Neural cell (in vitro differentiated cells): ENCODE measurements at regions not wholly inside any gene's neighbourhood (a gene's known extent, or its start where the extent isn't known, plus 50 kb on each side); places are given as distances from the start of the nearest gene placed in this dataset.

ENCODE experiments used
- H2AFZ ChIP-seq: fragments of 200-600, 300-800 bp; sonication (generic), shearing (Covaris generic); 2 replicates; pipeline ENCODE4 v1.6.0; 2014; ENCODE audit warnings: low read depth, mild to moderate bottlenecking, antibody characterized with exemption, low read length, moderate library complexity
- H3F3A ChIP-seq: fragments of 200-600 bp; shearing (Covaris generic); 2 replicates; pipeline ENCODE4 v1.6.1; 2016; ENCODE audit warnings: mild to moderate bottlenecking, moderate library complexity, mixed read lengths, antibody characterized with exemption, low read length; ENCODE audit not compliant: insufficient read depth, poor library complexity, severe bottlenecking
- H3K27ac ChIP-seq: fragments of 200-600, 300-800 bp; sonication (generic), shearing (Covaris generic); 2 replicates; pipeline ENCODE4 v1.5.1; 2014; ENCODE audit warnings: mild to moderate bottlenecking, low read length, moderate library complexity
- H3K27me3 ChIP-seq: fragments of 300-800, 200-600 bp; sonication (generic), shearing (Covaris generic); 2 replicates; pipeline ENCODE4 v1.6.0; 2014; ENCODE audit warnings: mild to moderate bottlenecking, low read depth, low read length, moderate library complexity; ENCODE audit not compliant: insufficient read depth
- H3K36me3 ChIP-seq: fragments of 300-800, 200-600 bp; sonication (generic), shearing (Covaris generic); 2 replicates; pipeline ENCODE4 v1.5.1; 2014; ENCODE audit warnings: mild to moderate bottlenecking, antibody characterized with exemption, low read length, moderate library complexity; ENCODE audit not compliant: insufficient read depth
- H3K4me2 ChIP-seq: fragments of 300-800, 200-600 bp; sonication (generic), shearing (Covaris generic); 2 replicates; pipeline ENCODE4 v1.6.0; 2014; ENCODE audit warnings: mild to moderate bottlenecking, low read length
- H3K4me3 ChIP-seq: fragments of 300-800, 200-600 bp; sonication (generic), shearing (Covaris generic); 2 replicates; pipeline ENCODE4 v1.5.1; 2014; ENCODE audit warnings: mild to moderate bottlenecking, low read length, moderate library complexity
- H3K79me2 ChIP-seq: fragments of 200-600 bp; shearing (Covaris generic); replicated peaks from 2 replicates; pipeline ENCODE4 v1.6.0; 2014; ENCODE audit warnings: mild to moderate bottlenecking, low read length, moderate library complexity; ENCODE audit not compliant: insufficient read depth
- H3K9ac ChIP-seq: fragments of 300-800, 200-600 bp; sonication (generic), shearing (Covaris generic); 2 replicates; pipeline ENCODE4 v1.6.1; 2016; ENCODE audit warnings: mild to moderate bottlenecking, low read length, mixed read lengths
- H3K9me2 ChIP-seq: fragments of 200-600 bp; shearing (Covaris generic); 2 replicates; pipeline ENCODE4 v1.6.1; 2016; ENCODE audit warnings: mild to moderate bottlenecking, low read length, mixed read lengths; ENCODE audit not compliant: insufficient read depth
- H3K9me3 ChIP-seq: fragments of 200-600, 300-800 bp; sonication (generic), shearing (Covaris generic); 2 replicates; pipeline ENCODE4 v1.6.1; 2016; ENCODE audit warnings: mild to moderate bottlenecking, mixed run types, low read length, moderate library complexity, mixed read lengths
- H4K20me1 ChIP-seq: fragments of 200-600 bp; shearing (Covaris generic); 2 replicates; pipeline ENCODE4 v1.6.1; 2016; ENCODE audit warnings: mild to moderate bottlenecking, mixed run types; ENCODE audit not compliant: insufficient read depth
- CTCF ChIP-seq: fragments of 450-650 bp; IDR thresholded peaks from 2 replicates; pipeline ENCODE4 v1.5.1; 2014; ENCODE audit warnings: antibody characterized with exemption, mild to moderate bottlenecking, moderate library complexity; ENCODE audit not compliant: poor library complexity, severe bottlenecking
- EP300 ChIP-seq: fragments of 450-650 bp; conservative IDR thresholded peaks from 2 replicates; pipeline ENCODE4 v1.6.1; 2014; ENCODE audit warnings: antibody characterized with exemption, mild to moderate bottlenecking, moderate library complexity; ENCODE audit not compliant: poor library complexity, severe bottlenecking
- EZH2 ChIP-seq: fragments of 200-600, 300-800 bp; shearing (Covaris generic), sonication (generic); IDR thresholded peaks from 2 replicates; pipeline ENCODE4 v1.6.1; 2014; ENCODE audit warnings: antibody characterized with exemption, low read length, borderline replicate concordance, mild to moderate bottlenecking; ENCODE audit not compliant: insufficient read depth, poor library complexity, severe bottlenecking
- MXI1 ChIP-seq: fragments of 450-650 bp; conservative IDR thresholded peaks from 2 replicates; pipeline ENCODE4 v1.6.1; 2014; ENCODE audit warnings: antibody characterized with exemption, mild to moderate bottlenecking; ENCODE audit not compliant: poor library complexity, severe bottlenecking
- POLR2AphosphoS5 ChIP-seq: IDR thresholded peaks from 2 replicates; pipeline ENCODE4 v1.6.1; 2012
- RAD21 ChIP-seq: fragments of 450-650 bp; conservative IDR thresholded peaks from 2 replicates; pipeline ENCODE4 v1.6.1; 2014; ENCODE audit warnings: antibody characterized with exemption, mild to moderate bottlenecking, moderate library complexity
- REST ChIP-seq: IDR thresholded peaks from 2 replicates; pipeline ENCODE4 v1.6.1; 2012; ENCODE audit warnings: borderline replicate concordance
- SMC3 ChIP-seq: fragments of 450-650 bp; conservative IDR thresholded peaks from 2 replicates; pipeline ENCODE4 v1.6.1; 2014; ENCODE audit warnings: antibody characterized with exemption, mild to moderate bottlenecking, moderate library complexity; ENCODE audit not compliant: poor library complexity
- TAF1 ChIP-seq: IDR thresholded peaks from 2 replicates; pipeline ENCODE4 v1.6.1; 2012; ENCODE audit warnings: low read depth

GRCh38 chr6:166777096-166777630 is 150.1 kb upstream of the RPS6KA2 start:
- no peaks in the 10 kb centered on the region for H3K27me3 ChIP-seq
- no peaks in the 10 kb centered on the region for H3F3A ChIP-seq
- TF ChIP-seq SMC3 (no peak), RAD21 (no peak), POLR2AphosphoS5 (no peak), TAF1 (no peak), CTCF (no peak), REST (no peak), EP300 (no peak), MXI1 (no peak), EZH2 (no peak)
- no peak overlapping the region for H3K4me3 ChIP-seq
- H3K79me2 ChIP-seq = no peaks in the 10 kb centered on the region
- H3K9me2 ChIP-seq = no peaks in the 10 kb centered on the region
- H3K9me3 ChIP-seq = no peaks in the 10 kb centered on the region
- H4K20me1 ChIP-seq = no peaks in the 10 kb centered on the region
- H2AFZ ChIP-seq = no peak overlapping the region
- H3K27ac ChIP-seq = no peak overlapping the region
- H3K36me3 ChIP-seq = no peaks in the 10 kb centered on the region
- H3K4me2 ChIP-seq = no peak overlapping the region
- H3K9ac ChIP-seq = no peak overlapping the region

- H3K4me2 ChIP-seq = no peak overlapping the region
- H3K36me3 ChIP-seq = no peaks in the 10 kb centered on the region
- H3K27ac ChIP-seq = no peak overlapping the region
- H3K79me2 ChIP-seq = no peaks in the 10 kb centered on the region
- no peaks in the 10 kb centered on the region for H3K9me3 ChIP-seq
- H3K4me3 ChIP-seq = no peak overlapping the region
- no peak overlapping the region for H3K9ac ChIP-seq
- no peaks in the 10 kb centered on the region for H4K20me1 ChIP-seq
- no peaks in the 10 kb centered on the region for H3K9me2 ChIP-seq
- TF ChIP-seq POLR2AphosphoS5 = no peak
- TF ChIP-seq CTCF = no peak
- TF ChIP-seq EP300 = no peak
- no peak for TF ChIP-seq RAD21
- no peak for TF ChIP-seq REST
- no peak for TF ChIP-seq EZH2
- no peak for TF ChIP-seq MXI1
- no peak for TF ChIP-seq TAF1
- no peak for TF ChIP-seq SMC3
- H3K27me3 ChIP-seq = no peaks in the 10 kb centered on the region
- no peak overlapping the region for H2AFZ ChIP-seq
- no peaks in the 10 kb centered on the region for H3F3A ChIP-seq
These were observed 149.5 kb upstream of the RPS6KA2 start for GRCh38 chr6:166776571-166776970.
